K562 (cell line): ENCODE measurements at regions not wholly inside any gene's neighbourhood (a gene's known extent, or its start where the extent isn't known, plus 50 kb on each side); places are given as distances from the start of the nearest gene placed in this dataset.

Source experiments
- BACH1 ChIP-seq: fragments of 200-800 bp; sonication (Bioruptor generic); IDR thresholded peaks from 2 replicates; pipeline ENCODE4 v1.6.1; 2016; ENCODE audit warnings: missing genetic modification characterization, missing compliant biosample characterization
- BRD4 ChIP-seq: fragments of 200-600 bp; sonication (generic); IDR thresholded peaks from 2 replicates; pipeline ENCODE4 v1.6.1; 2017; ENCODE audit warnings: inconsistent platforms
- CXXC5 ChIP-seq: fragments of 250-450 bp; sonication (Bioruptor Pico); IDR thresholded peaks from 2 replicates; pipeline ENCODE4 v1.8.0; 2022; ENCODE audit warnings: inconsistent platforms, mild to moderate bottlenecking, moderate library complexity
- DIDO1 ChIP-seq: fragments of 450-650 bp; IDR thresholded peaks from 2 replicates; pipeline ENCODE4 v1.6.1; 2016; ENCODE audit warnings: low read depth, missing biosample characterization, missing genetic modification characterization
- HEY1 ChIP-seq: fragments of 250-450 bp; sonication (Bioruptor Pico); IDR thresholded peaks from 2 replicates; pipeline ENCODE4 v1.5.0; 2020; ENCODE audit warnings: mild to moderate bottlenecking, moderate library complexity, borderline replicate concordance
- MEF2D ChIP-seq: conservative IDR thresholded peaks from 2 replicates; pipeline ENCODE4 v1.6.1; 2016; ENCODE audit warnings: low read depth, missing genetic modification characterization, missing compliant biosample characterization
- MEIS2 ChIP-seq: fragments of 450-650 bp; IDR thresholded peaks from 2 replicates; pipeline ENCODE4 v1.6.1; 2014; ENCODE audit warnings: mild to moderate bottlenecking; ENCODE audit not compliant: partially characterized antibody
- POLR2AphosphoS2 ChIP-seq: IDR thresholded peaks from 2 replicates; pipeline ENCODE4 v1.6.1; 2012; ENCODE audit warnings: low read length, improper control_type of control experiment
- ZC3H4 ChIP-seq: sonication (generic); formaldehyde crosslinking; IDR thresholded peaks from 2 replicates; pipeline ENCODE4 v1.9.0; 2021; ENCODE audit warnings: missing genetic modification reagents, borderline replicate concordance
- ZNF23 ChIP-seq: fragments of 250-450 bp; sonication (Bioruptor Pico); IDR thresholded peaks from 2 replicates; pipeline ENCODE4 v1.4.0; 2020; ENCODE audit warnings: mild to moderate bottlenecking
- ZNF253 ChIP-seq: fragments of 250-450 bp; sonication (Bioruptor Pico); conservative IDR thresholded peaks from 2 replicates; pipeline ENCODE4 v1.6.1; 2021; ENCODE audit warnings: mild to moderate bottlenecking
- ZNF778 ChIP-seq: fragments of 450-650 bp; formaldehyde crosslinking; IDR thresholded peaks from 2 replicates; pipeline ENCODE4 v1.4.0; 2020; ENCODE audit warnings: mild to moderate bottlenecking, moderate library complexity
- TF ChIP-seq, protein P1 (sequence below): fragments of 450-650 bp; conservative IDR thresholded peaks from 2 replicates; pipeline ENCODE4 v1.6.1; 2016; ENCODE audit warnings: missing genetic modification characterization, low read depth, mild to moderate bottlenecking, control low read depth, missing compliant biosample characterization
- TF ChIP-seq, protein P2 (sequence below): fragments of 250-450 bp; sonication (Bioruptor Pico); IDR thresholded peaks from 2 replicates; pipeline ENCODE4 v1.8.0; 2021; ENCODE audit warnings: borderline replicate concordance, mild to moderate bottlenecking, moderate library complexity; ENCODE audit not compliant: poor library complexity, severe bottlenecking
- TF ChIP-seq, protein P3 (sequence below): fragments of 450-650 bp; IDR thresholded peaks from 2 replicates; pipeline ENCODE4 v1.6.1; 2016; ENCODE audit warnings: missing biosample characterization, missing genetic modification characterization
- TF ChIP-seq, protein P4 (sequence below): fragments of 450-650 bp; IDR thresholded peaks from 2 replicates; pipeline ENCODE4 v1.6.1; 2016; ENCODE audit warnings: low read depth
- TF ChIP-seq, protein P5 (sequence below): fragments of 250-450 bp; sonication (Bioruptor Pico); IDR thresholded peaks from 2 replicates; pipeline ENCODE4 v1.8.0; 2022; ENCODE audit warnings: moderate library complexity, mild to moderate bottlenecking, inconsistent platforms

DNA sequence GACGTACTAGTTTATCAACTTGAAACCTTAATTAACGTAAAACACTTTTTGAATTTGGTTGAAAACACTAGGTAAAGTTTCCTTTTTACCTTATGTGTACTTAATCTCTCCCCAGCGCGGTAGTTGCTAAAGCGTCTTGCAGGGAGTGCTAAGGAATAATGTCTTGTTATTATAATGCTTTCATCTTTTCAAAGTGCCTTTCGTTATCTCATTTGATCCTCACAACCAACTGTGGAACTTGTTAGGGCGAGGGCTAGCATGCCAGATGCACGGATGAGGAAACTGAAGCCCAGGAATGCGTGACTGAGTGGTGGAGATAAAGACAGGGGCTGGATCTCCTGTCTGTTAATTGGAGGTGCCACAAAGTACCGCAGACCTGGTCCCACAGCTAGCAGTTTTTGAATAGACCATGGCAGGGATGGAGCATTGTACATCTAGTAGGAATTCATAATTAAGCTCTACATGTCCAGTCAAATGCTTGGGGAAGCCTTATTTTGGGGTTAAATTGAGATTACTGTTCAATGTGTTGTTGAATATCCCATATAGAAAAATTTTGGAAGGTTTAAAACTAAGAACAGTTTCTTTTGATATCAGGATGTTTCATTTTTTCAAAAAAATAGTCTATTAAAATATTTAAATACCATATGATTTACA, 234.3 kb downstream of the SH2D4B start (continued):
- TF ChIP-seq BACH1 (tag) (0 out of 2 replicates have a peak, but pooled peaks have one; percentile 35), CXXC5 (CRISPR knock-in tag) (peak; percentile 56), HEY1 (CRISPR knock-in tag) (no peak), ZC3H4 (CRISPR knock-in tag) (no peak), ZNF253 (no peak), ZNF23 (CRISPR knock-in tag) (no peak), BRD4 (no peak), ZNF778 (no peak), POLR2AphosphoS2 (no peak), DIDO1 (tag) (no peak), MEIS2 (peak; percentile 61), MEF2D (tag) (no peak)
- TF ChIP-seq, protein P1, sequence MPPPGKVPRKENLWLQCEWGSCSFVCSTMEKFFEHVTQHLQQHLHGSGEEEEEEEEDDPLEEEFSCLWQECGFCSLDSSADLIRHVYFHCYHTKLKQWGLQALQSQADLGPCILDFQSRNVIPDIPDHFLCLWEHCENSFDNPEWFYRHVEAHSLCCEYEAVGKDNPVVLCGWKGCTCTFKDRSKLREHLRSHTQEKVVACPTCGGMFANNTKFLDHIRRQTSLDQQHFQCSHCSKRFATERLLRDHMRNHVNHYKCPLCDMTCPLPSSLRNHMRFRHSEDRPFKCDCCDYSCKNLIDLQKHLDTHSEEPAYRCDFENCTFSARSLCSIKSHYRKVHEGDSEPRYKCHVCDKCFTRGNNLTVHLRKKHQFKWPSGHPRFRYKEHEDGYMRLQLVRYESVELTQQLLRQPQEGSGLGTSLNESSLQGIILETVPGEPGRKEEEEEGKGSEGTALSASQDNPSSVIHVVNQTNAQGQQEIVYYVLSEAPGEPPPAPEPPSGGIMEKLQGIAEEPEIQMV: no peak
- TF ChIP-seq, protein P2, sequence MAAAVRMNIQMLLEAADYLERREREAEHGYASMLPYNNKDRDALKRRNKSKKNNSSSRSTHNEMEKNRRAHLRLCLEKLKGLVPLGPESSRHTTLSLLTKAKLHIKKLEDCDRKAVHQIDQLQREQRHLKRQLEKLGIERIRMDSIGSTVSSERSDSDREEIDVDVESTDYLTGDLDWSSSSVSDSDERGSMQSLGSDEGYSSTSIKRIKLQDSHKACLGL: no peak
- TF ChIP-seq, protein P3, sequence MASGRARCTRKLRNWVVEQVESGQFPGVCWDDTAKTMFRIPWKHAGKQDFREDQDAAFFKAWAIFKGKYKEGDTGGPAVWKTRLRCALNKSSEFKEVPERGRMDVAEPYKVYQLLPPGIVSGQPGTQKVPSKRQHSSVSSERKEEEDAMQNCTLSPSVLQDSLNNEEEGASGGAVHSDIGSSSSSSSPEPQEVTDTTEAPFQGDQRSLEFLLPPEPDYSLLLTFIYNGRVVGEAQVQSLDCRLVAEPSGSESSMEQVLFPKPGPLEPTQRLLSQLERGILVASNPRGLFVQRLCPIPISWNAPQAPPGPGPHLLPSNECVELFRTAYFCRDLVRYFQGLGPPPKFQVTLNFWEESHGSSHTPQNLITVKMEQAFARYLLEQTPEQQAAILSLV (tag): no peak
- TF ChIP-seq, protein P4, sequence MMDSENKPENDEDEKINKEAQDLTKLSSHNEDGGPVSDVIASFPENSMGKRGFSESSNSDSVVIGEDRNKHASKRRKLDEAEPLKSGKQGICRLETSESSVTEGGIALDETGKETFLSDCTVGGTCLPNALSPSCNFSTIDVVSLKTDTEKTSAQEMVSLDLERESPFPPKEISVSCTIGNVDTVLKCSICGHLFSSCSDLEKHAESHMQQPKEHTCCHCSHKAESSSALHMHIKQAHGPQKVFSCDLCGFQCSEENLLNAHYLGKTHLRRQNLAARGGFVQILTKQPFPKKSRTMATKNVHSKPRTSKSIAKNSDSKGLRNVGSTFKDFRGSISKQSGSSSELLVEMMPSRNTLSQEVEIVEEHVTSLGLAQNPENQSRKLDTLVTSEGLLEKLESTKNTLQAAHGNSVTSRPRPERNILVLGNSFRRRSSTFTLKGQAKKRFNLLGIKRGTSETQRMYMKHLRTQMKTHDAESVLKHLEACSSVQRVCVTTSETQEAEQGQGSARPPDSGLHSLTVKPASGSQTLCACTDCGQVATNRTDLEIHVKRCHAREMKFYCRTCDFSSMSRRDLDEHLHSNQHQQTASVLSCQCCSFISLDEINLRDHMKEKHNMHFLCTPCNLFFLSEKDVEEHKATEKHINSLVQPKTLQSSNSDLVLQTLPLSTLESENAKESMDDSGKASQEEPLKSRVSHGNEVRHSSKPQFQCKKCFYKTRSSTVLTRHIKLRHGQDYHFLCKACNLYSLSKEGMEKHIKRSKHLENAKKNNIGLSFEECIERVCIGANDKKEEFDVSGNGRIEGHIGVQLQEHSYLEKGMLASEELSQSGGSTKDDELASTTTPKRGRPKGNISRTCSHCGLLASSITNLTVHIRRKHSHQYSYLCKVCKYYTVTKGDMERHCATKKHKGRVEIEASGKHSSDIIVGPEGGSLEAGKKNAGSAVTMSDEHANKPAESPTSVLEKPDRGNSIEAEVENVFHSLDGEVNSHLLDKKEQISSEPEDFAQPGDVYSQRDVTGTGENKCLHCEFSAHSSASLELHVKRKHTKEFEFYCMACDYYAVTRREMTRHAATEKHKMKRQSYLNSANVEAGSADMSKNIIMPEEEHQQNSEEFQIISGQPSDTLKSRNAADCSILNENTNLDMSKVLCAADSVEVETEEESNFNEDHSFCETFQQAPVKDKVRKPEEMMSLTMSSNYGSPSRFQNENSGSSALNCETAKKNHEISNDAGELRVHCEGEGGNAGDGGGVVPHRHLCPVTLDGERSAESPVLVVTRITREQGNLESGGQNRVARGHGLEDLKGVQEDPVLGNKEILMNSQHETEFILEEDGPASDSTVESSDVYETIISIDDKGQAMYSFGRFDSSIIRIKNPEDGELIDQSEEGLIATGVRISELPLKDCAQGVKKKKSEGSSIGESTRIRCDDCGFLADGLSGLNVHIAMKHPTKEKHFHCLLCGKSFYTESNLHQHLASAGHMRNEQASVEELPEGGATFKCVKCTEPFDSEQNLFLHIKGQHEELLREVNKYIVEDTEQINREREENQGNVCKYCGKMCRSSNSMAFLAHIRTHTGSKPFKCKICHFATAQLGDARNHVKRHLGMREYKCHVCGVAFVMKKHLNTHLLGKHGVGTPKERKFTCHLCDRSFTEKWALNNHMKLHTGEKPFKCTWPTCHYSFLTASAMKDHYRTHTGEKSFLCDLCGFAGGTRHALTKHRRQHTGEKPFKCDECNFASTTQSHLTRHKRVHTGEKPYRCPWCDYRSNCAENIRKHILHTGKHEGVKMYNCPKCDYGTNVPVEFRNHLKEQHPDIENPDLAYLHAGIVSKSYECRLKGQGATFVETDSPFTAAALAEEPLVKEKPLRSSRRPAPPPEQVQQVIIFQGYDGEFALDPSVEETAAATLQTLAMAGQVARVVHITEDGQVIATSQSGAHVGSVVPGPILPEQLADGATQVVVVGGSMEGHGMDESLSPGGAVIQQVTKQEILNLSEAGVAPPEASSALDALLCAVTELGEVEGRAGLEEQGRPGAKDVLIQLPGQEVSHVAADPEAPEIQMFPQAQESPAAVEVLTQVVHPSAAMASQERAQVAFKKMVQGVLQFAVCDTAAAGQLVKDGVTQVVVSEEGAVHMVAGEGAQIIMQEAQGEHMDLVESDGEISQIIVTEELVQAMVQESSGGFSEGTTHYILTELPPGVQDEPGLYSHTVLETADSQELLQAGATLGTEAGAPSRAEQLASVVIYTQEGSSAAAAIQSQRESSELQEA: no peak
- TF ChIP-seq, protein P5, sequence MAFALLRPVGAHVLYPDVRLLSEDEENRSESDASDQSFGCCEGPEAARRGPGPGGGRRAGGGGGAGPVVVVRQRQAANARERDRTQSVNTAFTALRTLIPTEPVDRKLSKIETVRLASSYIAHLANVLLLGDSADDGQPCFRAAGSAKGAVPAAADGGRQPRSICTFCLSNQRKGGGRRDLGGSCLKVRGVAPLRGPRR: no peak
